ENCODE measurements at regions not wholly inside any gene's neighbourhood (a gene's known extent, or its start where the extent isn't known, plus 50 kb on each side); places are given as distances from the start of the nearest gene placed in this dataset.

GRCh38 chr10:113390896-113391295 is 162.0 kb upstream of the HABP2 start:
- no peak for DNase-seq (ENCODE audit: low read depth)
- TF ChIP-seq, protein P1, sequence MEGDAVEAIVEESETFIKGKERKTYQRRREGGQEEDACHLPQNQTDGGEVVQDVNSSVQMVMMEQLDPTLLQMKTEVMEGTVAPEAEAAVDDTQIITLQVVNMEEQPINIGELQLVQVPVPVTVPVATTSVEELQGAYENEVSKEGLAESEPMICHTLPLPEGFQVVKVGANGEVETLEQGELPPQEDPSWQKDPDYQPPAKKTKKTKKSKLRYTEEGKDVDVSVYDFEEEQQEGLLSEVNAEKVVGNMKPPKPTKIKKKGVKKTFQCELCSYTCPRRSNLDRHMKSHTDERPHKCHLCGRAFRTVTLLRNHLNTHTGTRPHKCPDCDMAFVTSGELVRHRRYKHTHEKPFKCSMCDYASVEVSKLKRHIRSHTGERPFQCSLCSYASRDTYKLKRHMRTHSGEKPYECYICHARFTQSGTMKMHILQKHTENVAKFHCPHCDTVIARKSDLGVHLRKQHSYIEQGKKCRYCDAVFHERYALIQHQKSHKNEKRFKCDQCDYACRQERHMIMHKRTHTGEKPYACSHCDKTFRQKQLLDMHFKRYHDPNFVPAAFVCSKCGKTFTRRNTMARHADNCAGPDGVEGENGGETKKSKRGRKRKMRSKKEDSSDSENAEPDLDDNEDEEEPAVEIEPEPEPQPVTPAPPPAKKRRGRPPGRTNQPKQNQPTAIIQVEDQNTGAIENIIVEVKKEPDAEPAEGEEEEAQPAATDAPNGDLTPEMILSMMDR (conservative IDR thresholded peaks at IDR 0.05; ENCODE audit: low read depth, low read length): no peak
- no peak overlapping the region for H3K4me3 ChIP-seq (ENCODE audit: low read depth, low read length)

DNA sequence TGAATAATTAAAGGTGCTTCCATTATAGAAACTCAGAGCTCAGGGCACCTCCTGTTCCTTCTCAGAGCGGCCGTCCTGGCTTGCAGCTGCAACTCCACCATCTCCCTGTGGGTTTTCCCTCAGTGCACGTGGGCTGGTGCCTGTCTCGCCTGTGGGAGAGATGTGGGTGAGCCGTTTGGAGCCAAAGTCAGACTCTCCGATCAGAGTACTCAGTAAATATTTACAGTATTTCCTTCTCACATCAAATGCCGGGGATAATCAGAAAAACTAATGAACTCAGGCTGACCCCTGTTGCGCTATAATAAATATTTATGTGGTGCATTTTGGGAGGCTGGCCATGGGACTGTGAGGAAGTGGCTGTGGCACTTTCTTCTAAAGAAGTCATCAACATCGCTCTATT is 155.8 kb upstream of the HABP2 start:
- no peak for DNase-seq (ENCODE audit: low read depth)
- TF ChIP-seq, protein P1 (conservative IDR thresholded peaks at IDR 0.05; ENCODE audit: low read depth, low read length): no peak
- H3K4me3 ChIP-seq (ENCODE audit: low read depth, low read length): no peak overlapping the region

- H3K4me3 ChIP-seq (ENCODE audit: low read depth, low read length): no peak overlapping the region
- TF ChIP-seq, protein P1 (conservative IDR thresholded peaks at IDR 0.05; ENCODE audit: low read depth, low read length): no peak
- DNase-seq (ENCODE audit: low read depth): no peak
Measured at GRCh38 chr10:113399065-113399464, 153.8 kb upstream of the HABP2 start.

GRCh38 chr10:113402602-113403001 is 150.3 kb upstream of the HABP2 start:
- no peak overlapping the region for H3K4me3 ChIP-seq (ENCODE audit: low read depth, low read length)
- TF ChIP-seq, protein P1 (conservative IDR thresholded peaks at IDR 0.05; ENCODE audit: low read depth, low read length): no peak
- no peak for DNase-seq (ENCODE audit: low read depth)

- TF ChIP-seq, protein P1 (conservative IDR thresholded peaks at IDR 0.05; ENCODE audit: low read depth, low read length): no peak
Measured at GRCh38 chr10:113407218-113407617, 145.6 kb upstream of the HABP2 start.

DNA sequence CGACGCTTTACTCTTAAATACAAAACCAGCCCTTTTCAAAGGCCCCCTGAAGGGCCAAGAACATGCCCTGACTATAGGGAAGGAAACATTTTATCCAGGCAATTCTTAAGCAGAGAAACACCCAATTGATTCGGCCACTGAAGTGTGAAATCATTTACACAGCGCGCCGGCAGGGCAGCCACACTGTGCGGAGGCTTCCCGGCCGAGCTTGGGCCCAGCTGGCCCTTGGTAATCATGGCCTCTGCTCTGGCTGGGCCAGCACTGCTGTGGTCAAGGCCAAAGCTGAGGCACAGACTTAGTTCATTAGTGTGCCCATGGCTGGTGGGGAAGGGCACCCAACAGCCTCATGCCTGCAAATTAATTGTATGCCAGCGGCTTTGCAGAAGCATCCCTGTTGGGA is 143.7 kb upstream of the HABP2 start:
- H3K4me3 ChIP-seq (ENCODE audit: low read depth, low read length): no peak overlapping the region
- DNase-seq (ENCODE audit: low read depth): no peak

More at GRCh38 chr10:113407218-113407617, 145.6 kb upstream of the HABP2 start:
- DNase-seq (ENCODE audit: low read depth): no peak
- no peak overlapping the region for H3K4me3 ChIP-seq (ENCODE audit: low read depth, low read length)

DNA sequence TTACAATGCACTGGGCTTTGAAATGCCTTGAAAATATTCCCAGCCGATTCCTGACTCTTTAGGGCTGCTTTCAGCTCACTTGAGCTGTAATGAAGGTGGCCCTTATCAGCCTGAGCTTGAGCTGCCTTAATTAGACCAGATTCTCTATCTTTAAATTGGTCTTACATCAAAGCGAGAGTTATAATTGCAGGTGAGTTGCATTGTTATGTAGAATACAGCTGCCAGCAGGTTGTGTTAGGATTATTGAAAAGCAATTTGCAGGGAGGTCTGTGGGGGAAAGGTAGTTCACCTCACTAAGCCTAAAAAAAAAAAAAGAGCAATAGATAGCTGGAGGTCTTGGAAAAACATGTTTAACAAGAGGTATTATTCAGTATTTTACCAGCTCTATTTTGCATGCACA is 142.2 kb upstream of the HABP2 start:
- TF ChIP-seq, protein P1 (conservative IDR thresholded peaks at IDR 0.05; ENCODE audit: low read depth, low read length): no peak
- no peak overlapping the region for H3K4me3 ChIP-seq (ENCODE audit: low read depth, low read length)
- no peak for DNase-seq (ENCODE audit: low read depth)

More for the DNA sequence above, 143.7 kb upstream of the HABP2 start:
- TF ChIP-seq, protein P1 (conservative IDR thresholded peaks at IDR 0.05; ENCODE audit: low read depth, low read length): no peak

Measured in epithelial cell of proximal tubule (primary cell).